AG20443 (cell line): ENCODE measurements at regions not wholly inside any gene's neighbourhood (a gene's known extent, or its start where the extent isn't known, plus 50 kb on each side); places are given as distances from the start of the nearest gene placed in this dataset.
"Not testable (repeated sequence)": the region's sequence is repeated elsewhere in the genome, so short reads cannot be mapped to it uniquely, and the experiment has no call there.

Source experiments
- DNase-seq: peaks from one replicate; pipeline ENCODE4 v3.0.0; 2012; ENCODE audit warnings: low spot score, mixed read lengths

DNA sequence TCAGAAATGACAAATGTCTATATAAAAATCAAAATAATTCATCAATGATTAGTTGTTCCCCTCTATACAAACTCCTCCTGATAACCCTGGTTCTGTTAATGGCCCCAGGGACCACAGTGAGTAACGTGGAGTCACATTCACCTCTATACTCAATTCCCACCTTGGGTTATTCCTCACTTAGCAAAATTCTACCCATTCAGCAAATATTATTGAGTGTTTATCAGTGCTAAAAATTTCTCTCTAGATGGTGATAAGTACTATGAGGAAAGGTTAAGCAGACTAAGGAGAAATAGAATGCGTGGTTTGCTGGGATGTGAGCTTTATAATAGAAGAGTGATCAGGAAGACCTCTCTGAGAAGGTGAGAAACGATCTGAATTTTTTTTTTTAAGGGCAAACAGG is 1124.5 kb downstream of the BCL11A start:
- DNase-seq, result no peak

DNA sequence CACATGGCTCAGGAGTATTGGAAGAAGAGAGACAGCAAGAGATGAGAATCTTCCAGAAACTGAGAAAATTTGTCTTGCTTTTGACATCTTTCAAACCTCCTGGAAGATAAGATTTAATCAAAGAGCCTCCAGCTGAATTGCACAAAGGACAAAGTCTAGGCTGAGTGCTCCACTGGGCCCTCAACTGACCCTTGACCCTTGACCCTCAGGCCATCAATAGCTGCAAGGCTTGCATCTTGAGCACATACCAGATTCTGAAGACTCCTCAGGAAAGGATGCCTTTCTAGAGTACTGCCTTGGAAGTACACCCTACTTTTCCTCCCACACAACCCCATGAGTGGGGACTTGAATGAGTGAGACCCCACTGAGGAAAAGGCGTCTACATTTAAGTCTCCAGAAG is 1125.5 kb downstream of the BCL11A start:
- DNase-seq, result no peak

DNA sequence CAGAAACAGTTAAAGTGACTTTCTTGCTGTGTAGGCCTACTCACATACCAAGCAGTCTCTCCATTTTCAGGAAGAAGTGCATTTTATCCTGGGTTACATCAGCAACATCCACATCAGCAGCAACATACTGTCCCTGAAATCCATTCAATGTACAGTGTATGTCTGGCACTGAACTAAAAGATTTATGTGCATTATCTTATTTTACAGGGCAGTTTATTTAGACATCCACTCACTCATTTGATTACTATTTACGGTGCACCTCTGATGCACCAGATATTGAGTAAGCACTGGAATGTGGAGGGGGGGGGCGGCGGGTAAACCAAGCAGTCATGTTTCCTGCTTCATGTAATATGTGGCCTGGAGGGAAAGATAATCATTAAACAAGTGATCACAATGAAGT is 1128.2 kb downstream of the BCL11A start:
- DNase-seq, result no peak

DNA sequence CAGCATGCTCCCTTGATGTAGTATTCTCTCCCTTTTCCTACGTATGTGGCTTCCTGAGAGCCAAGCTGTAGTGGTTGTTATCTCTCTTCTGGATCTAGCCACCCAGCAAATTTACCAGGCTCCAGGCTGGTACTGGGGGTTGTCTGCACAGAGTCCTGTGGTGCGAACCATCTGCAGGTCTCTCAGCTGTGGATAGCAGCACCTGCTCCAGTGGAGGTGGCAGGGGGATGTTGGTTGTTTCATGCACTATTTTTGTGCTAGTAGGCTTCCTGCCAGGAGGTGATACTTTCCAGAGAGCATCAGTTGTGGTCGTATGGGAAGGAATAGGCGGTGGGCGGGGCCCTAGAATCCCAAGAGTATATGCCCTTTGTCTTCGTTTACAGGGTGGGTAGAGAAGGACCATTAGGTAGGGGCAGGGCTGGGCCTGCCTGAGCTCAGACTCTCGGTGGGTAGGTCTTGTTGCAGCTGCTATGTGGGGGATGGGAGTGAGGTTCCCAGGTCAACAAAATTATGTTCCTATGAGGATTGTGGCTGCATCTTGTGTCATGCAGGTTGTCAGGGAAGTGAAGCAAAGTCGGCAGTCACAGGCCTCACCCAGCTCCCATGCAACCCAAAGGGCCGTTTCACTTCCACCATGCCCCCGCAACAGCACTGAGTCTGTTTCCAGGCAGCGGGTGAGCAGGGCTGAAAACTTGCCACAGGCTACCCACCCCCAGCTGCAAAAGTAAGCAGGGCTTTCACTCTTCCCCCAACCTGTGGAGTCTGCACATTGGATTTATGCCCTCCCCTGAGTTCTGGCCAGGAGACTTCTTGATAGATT is 1139.5 kb downstream of the BCL11A start:
- DNase-seq, result no peak

DNA sequence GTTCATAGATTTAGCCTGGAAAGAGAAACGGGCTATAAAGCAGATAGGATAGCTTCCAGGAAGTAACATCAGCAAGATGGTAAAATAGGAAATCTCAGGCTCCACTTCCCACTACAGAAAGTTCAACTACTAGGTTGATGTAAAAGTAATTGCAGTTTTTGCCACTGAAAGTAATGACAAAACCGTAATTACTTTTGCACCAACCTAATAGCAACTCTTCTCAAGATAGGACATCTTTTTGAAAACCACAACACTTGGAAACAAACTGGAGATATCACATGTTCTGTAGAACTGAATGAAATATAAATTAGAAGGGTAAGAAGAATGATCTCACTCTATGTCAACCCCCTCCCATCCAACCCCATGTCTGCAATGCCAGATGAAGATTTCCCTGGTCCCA is 1154.3 kb downstream of the BCL11A start:
- DNase-seq, result no peak

DNA sequence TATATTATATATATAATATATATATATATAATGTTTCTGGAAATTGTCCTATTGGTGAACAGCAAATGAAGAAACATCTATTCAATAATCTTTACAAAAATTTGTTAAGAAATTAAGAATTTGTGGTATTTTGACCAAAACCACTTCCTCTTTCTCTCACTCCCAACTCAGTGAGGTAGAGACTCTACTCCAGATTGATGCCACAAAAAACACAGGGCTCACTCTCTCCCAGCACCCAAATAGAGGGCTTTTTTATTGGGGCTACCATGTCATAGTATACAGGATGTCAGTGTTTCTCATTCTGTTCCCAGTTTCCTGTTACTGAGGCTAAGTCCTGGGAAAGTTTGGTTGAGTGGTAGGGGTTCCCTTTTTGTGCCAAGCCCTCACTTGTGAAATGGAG is 1155.4 kb downstream of the BCL11A start:
- no peak for DNase-seq

DNA sequence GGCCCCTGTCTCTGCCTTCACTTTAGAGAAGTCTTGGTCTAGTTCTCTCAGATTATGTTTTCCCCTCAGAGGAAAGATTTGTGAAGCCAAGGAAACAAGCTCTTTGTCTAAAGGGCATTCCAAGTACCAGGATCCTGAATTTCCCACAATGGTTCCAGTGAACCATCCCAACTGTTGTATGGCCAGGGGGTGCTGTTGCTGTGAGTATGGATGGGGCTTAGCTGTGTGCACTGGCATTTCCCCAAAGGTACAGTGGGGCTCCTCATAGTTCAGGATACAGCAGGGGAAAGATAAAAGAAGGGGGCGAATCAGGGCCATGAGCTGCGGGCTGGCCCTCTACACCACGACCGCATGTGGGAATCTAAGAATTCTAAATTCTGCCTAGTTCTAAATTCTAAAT is 1154.0 kb upstream of the FANCL start:
- DNase-seq, result no peak

DNA sequence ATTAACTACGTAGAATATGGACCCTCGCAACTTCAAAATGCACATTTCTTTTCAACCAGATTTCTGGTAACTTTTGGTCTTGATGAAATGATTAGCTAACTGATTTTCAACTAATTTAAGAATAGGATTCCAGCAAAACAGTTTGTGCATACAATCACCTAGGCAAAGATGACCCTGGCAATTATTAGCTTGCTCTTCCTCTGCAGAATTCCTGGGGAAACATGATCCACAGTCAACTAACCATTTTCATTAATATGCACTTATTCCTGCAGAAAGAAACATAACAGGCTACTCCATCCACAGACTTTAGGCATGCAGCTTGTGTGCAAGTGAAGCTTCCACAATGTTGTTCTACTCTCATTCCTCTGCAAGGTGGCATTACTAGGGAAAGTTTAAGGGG is 1150.8 kb upstream of the FANCL start:
- DNase-seq, result no peak

DNA sequence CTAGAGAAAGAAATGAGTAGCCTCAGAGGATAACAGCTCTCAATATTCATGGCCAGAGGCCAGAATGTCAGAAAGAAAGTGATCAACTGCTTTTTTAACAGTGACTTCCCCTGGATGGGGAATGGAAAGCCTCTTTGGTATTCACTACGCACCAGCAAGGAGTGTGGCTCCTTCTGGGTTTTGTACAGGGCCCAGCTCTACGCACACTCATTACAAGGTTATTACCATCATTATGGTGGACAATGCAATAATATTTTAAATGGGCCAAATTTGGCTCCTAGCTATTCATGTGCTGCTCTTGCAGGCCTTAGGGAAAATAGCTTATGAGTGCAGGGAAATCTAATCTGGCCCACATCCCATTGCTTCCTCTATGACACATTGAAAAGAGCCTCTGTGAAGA is 1149.5 kb upstream of the FANCL start:
- DNase-seq, result no peak

DNA sequence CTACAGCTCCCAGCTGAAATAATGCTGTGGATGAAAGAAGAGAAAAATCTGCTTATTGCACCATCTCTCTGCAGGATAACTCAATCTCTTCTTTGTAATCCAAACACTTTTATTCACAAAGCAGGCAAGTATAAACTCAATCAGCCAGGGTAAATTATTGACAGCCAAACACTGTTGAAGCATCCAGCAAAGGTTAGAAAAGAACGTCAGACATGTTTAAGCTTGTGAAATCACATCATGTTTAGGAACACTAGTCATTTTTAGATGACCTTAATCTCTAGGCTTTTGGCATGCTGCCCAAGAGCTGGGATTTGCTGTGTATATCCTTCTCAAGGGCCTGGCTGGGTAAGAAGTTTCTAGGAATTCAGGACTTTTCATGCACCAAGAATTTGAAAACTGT is 1148.1 kb upstream of the FANCL start:
- no peak for DNase-seq

DNA sequence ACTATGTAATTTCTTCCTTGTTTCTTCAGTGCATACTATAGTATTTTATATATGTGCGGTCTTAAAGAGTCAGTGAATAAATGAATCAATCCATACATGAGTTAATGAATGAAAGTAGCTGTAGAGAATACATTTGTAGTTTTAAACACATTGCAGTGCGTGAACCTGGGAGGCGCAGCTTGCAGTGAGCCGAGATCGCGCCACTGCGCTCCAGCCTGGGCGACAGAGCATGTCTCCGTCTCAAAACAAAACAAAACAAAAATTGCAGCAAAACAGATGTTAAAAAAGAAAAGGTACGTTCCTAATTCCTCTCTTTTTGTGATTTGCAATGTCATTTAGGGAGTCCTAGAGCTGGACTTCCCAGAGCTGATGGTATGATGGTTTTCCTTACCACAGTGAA is 1144.8 kb upstream of the FANCL start:
- DNase-seq, result no peak

DNA sequence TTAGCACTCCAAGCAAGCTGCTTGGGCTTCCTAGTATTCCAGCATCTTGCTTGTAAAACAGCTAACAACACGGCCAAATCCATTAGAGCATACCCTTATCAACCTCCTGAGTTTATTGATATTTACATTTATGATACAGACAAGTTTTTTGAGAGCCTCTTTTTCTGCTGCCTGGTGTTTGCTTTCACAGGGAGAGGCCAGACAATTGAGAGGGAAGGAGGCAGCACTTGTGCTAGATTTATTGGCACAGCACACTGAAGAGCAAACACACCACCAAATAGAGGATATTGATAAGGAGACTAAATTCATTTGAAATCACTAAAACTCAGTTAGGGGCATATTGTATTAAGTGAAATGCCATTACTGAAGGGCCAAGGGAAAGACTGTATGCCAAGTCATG is 1142.3 kb upstream of the FANCL start:
- DNase-seq, result no peak

DNA sequence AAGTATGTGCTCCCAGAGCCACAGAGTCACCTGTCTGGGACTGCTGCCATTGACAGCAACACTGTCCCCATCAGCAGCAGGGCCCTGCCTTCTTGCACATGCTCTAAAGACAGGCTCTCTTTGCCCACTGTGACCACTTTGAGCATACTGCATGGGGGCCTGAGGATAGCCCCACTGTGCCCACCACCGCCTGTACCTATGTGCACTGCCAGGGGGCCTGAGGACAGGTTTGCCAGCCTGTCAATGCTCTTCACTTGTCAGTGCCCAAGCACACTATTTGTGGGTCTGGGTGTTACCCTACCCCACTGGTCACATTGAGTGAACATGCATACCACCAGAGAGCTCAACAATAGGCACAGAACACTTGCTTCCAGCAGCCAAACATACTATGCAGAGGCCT is 1137.0 kb upstream of the FANCL start:
- DNase-seq, result no peak

DNA sequence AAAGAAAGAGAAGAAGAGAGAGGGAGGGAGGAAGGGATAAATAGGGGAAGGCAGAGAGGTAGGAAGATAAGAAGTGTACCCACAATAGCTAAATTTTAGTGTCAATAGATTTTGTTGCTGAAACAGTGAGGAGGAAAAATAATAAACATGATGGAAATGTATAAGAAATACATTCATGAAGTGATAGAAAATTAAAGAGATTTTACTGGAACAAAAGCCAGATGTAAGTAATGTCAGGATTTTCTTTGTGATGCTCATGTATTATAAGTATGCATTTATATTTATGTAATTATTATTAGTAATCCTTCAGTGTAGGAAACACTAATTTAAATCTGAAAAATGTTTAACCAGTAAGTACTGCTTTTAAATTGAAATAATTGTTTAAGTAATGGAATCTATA is 1125.2 kb upstream of the FANCL start:
- no peak for DNase-seq

DNA sequence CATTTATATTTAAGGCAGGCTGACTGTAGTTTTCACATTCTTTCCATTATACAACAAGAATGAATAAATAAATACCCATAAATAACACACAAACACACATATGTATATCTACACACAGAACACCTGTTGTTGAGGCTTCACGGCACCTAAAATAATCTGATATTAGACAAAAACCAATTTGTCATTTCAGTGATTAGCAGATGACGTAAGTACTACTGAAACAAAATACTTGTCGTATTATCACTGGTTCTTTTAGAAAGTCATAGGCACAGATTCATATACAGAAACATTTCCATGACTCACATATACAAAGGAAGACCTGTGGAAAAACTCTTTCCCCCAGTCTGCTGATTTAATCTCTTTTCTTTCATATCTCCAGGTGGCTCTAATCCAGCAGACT is 1113.4 kb upstream of the FANCL start:
- no peak for DNase-seq

DNA sequence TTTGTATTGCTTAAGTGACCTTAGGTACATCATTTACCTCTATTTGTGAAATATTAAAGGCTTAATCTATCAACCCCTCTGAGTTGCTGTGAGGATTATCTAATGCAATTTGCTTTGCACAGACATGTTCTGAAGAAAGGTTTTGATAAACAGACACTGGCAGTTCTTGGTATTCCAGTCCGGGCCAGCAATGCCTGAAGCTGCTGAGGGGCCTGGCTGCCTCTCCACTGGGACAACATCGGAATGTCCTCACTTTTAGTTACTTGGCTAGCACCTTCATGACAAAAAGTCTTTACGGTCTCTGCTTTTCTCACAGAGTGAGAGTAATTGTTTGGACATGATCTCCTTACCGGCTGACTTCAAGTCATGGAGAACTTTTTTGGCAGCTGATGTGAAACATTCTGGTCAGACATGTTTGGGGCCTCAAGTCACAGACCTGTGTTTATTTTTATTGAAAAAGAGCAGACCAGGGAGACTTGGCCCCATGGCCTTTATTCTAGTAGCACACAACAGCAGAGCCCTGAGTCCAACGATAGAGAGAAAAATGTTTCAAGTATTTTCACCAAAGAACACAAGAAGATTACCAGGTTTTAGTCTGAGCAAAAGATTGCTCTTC is 1112.3 kb upstream of the FANCL start:
- DNase-seq, result no peak

DNA sequence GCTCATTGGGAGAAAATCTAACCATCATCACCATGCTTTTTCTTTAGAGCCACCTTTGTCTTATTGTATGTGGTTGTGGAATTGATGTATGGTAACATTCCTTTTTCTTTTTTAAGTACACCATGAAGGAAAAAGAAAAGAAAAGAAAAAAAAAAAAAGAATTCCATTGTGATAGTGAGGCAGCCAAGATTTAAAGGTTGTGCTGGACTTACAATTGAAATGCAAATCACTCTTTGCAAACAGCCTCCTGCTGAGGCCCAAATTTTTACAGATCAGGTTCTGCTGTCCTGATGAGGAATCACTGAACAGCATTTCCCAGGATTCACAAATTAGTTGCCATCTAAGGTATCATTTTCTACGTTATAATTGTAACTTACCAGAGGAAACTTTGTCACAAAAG is 1101.0 kb upstream of the FANCL start:
- no peak for DNase-seq

DNA sequence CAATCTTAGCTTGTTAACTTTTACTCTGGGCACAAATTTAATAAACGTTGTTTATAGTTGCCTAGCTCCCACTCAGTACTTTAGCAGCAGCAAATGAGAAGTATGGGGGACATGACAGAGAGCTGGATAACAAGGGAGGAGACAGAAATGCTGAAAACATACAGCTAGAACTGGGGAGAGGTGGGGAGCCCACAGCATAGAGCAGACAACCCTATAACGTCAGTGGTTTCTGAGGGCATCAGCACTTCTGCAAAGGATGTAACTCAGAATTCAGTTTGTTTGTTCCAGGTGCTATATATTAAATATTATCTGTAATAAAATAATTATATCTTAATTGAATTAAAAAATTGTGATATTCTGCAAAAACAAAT is 1098.7 kb upstream of the FANCL start:
- no peak for DNase-seq

DNA sequence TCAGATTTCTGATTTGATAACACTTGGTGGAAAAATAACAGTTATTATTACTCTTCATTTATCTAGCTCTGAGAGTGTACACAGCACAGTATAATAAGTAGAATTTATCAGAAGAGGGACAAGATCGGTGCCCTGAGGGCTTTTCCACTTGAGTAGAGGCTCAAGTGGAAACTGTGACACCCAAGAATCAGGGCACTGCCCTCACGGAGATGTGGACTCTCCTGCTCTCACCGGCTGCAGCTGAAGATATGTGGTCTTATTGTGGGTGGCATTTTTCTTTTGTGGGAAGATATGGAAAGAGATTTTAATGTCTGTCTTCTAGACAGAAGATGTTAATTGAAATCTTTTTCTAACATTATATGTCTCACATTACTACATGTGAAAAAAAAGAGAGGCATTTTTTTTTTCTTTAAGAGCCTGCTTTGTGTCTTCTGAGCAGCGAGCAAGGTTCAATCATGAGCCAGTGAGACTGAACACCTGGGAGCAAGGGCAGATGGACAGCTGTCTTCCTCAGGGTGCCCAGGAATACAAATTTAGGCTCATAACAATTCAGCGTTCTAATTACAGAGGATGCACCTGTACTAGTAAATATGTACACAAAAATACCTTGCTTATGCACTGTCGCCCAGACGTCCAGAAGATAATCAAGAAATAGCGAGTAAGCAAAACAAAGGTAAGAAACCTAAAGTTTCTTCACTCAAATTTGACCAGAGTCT is 1098.2 kb upstream of the FANCL start:
- DNase-seq, result no peak

DNA sequence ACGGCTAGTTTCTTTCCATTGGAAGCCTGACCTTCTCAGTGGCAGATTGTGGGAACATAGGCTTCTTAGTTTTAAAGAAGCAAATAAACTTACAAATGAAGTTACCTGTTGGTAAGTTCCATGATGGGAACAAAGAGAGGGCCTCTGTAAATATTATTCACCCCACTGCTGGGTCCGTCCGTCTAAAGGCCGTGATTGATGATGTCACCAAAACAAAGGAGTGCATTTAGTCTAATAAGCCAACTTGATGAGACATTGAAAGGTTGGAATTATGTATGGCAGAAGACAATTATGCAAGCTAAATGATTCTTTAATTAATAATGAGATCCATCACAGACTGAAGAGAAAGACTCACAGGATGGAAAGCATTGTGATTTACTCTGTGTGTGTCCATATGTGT is 1091.9 kb upstream of the FANCL start:
- DNase-seq, result no peak

DNA sequence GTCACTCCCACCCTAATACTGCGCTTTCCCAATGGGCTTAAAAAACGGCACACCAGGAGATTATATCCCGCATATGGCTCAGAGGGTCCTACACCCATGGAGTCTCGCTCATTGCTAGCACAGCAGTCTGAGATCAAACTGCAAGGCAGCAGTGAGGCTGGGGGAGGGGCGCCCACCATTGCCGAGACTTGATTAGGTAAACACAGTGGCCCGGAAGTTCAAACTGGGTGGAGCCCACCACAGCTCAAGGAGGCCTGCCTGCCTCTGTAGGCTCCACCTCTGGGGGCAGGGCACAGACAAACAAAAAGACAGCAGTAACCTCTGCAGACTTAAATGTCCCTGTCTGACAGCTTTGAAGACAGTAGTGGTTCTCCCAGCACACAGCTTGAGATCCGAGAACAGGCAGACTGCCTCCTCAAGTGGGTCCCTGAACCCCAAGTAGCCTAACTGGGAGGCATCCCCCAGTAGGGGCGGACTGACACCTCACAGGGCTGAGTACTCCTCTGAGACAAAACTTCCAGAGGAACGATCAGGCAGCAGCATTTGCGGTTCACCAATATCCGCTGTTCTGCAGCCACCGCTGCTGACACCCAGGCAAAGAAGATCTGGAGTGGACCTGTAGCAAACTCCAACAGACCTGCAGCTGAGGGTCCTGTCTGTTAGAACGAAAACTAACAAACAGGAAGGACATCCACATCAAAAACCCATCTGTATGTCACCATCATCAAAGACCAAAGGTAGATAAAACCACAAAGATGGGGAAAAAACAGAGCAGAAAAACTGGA is 1085.6 kb upstream of the FANCL start:
- DNase-seq, result not testable (repeated sequence)

DNA sequence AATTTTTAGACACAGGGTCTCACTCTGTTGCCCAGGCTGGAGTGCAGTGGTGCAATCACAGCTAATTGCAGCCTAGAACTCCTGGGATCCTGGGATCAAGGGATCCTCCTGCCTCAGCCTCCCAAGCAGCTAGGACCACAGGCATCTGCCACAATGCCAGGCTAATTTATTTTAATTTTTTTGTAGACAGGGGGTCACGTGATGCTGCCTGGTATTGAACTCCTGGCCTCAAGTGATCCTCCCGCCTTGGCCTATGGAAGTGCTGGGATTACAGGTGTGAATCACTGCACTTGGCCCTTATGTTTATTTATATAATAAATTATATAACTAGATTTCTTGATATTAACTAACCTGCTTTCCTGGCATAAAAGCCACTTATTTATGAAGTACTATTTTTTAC is 1081.7 kb upstream of the FANCL start:
- DNase-seq, result no peak

DNA sequence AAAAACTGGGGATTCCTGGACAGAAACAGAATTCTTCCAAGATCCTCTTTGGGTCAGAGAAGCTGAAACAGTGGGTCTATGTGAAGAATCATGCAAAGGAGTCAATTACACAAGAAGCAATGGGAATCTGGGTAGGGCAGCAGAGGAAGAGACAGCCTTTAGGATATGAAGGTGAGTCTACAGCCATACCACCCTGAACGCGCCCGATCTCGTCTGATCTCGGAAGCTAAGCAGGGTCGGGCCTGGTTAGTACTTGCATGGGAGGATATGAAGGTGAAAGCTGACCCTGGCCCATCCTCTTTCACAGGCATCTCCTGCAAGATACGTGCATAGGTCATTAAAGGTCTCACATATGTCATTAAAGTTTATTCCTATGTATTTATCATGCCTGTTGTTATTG is 1080.9 kb upstream of the FANCL start:
- DNase-seq, result no peak
